MCF 10A (cell line): ENCODE measurements at regions not wholly inside any gene's neighbourhood (a gene's known extent, or its start where the extent isn't known, plus 50 kb on each side); places are given as distances from the start of the nearest gene placed in this dataset.

Source experiments
- BruUV-seq: library from RNA; stranded (reverse); fragments of 400-500 nt; replicated peaks from 2 replicates; lab custom pipeline; 2021; lab: Mats Ljungman, UMichigan
- CTCF ChIA-PET: fragments of 300-600 bp; sonication (Branson Sonifier 250); formaldehyde crosslinking; extraction: SDS; loops from one replicate; lab custom pipeline; 2021; ENCODE audit warnings: antibody characterized with exemption, inconsistent platforms; lab: Yijun Ruan, JAX
- POLR2A ChIA-PET: fragments of 300-600, 350-650 bp; sonication (Branson Sonifier 250); formaldehyde crosslinking; extraction: SDS; loops from one replicate; lab custom pipeline; 2020; ENCODE audit warnings: antibody characterized with exemption, inconsistent platforms; lab: Yijun Ruan, JAX
- DNase-seq: peaks from one replicate; pipeline ENCODE4 v3.0.0-alpha.2; 2018; ENCODE audit not compliant: unreplicated experiment
- H3K27ac Mint-ChIP-seq: one replicate; pipeline ENCODE4 v1.8.0; 2022; ENCODE audit warnings: mild to moderate bottlenecking, low read depth, mixed read lengths; ENCODE audit not compliant: unreplicated experiment
- H3K27me3 Mint-ChIP-seq: one replicate; pipeline ENCODE4 v1.8.0; 2022; ENCODE audit warnings: mixed read lengths; ENCODE audit not compliant: insufficient read depth, unreplicated experiment
- H3K36me3 Mint-ChIP-seq: one replicate; pipeline ENCODE4 v1.8.0; 2022; ENCODE audit warnings: mild to moderate bottlenecking, moderate library complexity, mixed read lengths; ENCODE audit not compliant: insufficient read depth, unreplicated experiment
- H3K4me1 Mint-ChIP-seq: one replicate; pipeline ENCODE4 v1.8.0; 2022; ENCODE audit warnings: mixed read lengths; ENCODE audit not compliant: insufficient read depth, unreplicated experiment
- H3K4me3 Mint-ChIP-seq: one replicate; pipeline ENCODE4 v1.8.0; 2022; ENCODE audit warnings: mild to moderate bottlenecking, moderate library complexity, mixed read lengths; ENCODE audit not compliant: unreplicated experiment
- H3K9me3 Mint-ChIP-seq: one replicate; pipeline ENCODE4 v1.8.0; 2022; ENCODE audit warnings: mixed read lengths; ENCODE audit not compliant: unreplicated experiment
- intact Hi-C: fragments of 100-400 bp; cut with micrococcal nuclease; formaldehyde crosslinking; loops from 2 replicates; pipeline ENCODE4 v1.14.1; 2022
- TF ChIP-seq, protein P1 (sequence below): fragments of 200-600 bp; IDR thresholded peaks from one replicate; pipeline ENCODE4 v1.8.0; 2022; ENCODE audit warnings: antibody characterized with exemption, mild to moderate bottlenecking; ENCODE audit not compliant: unreplicated experiment

DNA sequence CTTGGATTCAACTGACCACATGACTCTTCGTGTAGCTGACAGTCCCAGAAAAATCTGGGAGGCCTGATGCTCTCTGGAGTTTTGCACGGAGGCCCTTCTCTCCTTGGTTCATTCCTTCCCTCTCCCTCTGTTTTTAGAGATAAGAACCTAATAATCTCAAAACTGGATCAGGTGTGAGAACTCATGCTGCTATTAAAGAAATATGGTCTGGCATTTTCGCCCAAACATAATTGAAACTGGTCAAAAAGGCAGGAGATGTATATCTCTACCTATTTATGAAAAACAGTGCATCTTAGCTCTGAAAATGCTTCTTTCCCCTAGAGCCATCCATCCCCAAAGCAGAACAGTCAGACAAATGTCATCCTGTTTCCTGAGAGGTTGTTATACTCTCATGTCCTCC, 397.5 kb downstream of the PRELID2 start:
- BruUV-seq = no TSS peak
- peaks cover 8% of the 10 kb centered on the region for H3K9me3 Mint-ChIP-seq
- TF ChIP-seq, protein P1, sequence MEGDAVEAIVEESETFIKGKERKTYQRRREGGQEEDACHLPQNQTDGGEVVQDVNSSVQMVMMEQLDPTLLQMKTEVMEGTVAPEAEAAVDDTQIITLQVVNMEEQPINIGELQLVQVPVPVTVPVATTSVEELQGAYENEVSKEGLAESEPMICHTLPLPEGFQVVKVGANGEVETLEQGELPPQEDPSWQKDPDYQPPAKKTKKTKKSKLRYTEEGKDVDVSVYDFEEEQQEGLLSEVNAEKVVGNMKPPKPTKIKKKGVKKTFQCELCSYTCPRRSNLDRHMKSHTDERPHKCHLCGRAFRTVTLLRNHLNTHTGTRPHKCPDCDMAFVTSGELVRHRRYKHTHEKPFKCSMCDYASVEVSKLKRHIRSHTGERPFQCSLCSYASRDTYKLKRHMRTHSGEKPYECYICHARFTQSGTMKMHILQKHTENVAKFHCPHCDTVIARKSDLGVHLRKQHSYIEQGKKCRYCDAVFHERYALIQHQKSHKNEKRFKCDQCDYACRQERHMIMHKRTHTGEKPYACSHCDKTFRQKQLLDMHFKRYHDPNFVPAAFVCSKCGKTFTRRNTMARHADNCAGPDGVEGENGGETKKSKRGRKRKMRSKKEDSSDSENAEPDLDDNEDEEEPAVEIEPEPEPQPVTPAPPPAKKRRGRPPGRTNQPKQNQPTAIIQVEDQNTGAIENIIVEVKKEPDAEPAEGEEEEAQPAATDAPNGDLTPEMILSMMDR = no peak
- no peaks in the 10 kb centered on the region for H3K36me3 Mint-ChIP-seq
- intact Hi-C loops = no loop called here
- no peak overlapping the region for H3K27ac Mint-ChIP-seq
- no peak for DNase-seq
- ChIA-PET CTCF (no interaction called here), POLR2A (no interaction called here)
- no peaks in the 10 kb centered on the region for H3K27me3 Mint-ChIP-seq
- H3K4me1 Mint-ChIP-seq = peaks cover 5% of the 10 kb centered on the region
- H3K4me3 Mint-ChIP-seq = no peak overlapping the region

DNA sequence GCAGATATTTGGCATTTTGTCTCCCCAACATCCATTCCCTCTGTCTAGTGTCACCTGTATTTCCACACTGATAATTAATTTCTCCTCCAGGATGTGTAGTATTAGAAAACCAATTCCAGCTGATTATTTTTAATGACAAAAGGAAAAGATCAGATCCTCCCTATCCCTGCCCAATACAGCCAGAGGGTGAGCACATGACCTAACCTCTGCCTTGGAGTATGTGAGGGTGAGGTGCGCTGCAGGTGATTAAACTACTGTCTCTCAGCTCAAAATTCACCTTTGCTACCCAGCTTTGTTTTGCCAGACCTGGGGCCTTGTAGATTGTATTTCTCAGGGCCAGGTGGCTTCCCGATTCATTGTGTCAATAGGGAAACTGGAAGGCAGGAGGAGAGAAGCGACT, 402.1 kb downstream of the PRELID2 start:
- DNase-seq = no peak
- H3K27me3 Mint-ChIP-seq = no peaks in the 10 kb centered on the region
- TF ChIP-seq, protein P1 = no peak
- H3K9me3 Mint-ChIP-seq = peaks cover 8% of the 10 kb centered on the region
- H3K4me3 Mint-ChIP-seq = no peak overlapping the region
- no peak overlapping the region for H3K27ac Mint-ChIP-seq
- ChIA-PET POLR2A (no interaction called here), CTCF (interaction anchor here (1.1 kb wide), 1 partner anchor 248 kb away, joined by 3 read pairs; no protein-coding TSS in a partner anchor)
- no TSS peak for BruUV-seq
- H3K4me1 Mint-ChIP-seq = peaks cover 5% of the 10 kb centered on the region
- no peaks in the 10 kb centered on the region for H3K36me3 Mint-ChIP-seq
- intact Hi-C loops = no loop called here

DNA sequence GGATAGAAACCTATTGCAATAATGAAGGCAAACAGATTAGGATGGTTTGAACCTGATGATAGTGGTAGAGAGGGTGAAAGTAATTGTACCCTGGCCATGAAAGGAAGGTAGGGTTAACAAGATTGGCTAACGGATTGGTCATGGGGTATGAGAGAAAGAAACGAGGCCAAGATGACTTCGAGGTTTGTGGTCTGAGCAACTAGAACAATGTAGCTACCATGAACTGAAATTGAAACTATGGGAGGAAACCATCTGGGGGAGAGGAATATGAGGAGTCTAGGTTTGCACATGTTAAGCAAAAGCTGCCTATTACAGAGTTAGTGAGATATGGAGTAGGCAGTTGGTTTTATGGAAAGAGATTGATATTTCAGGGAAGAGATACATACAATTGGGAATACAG, 406.0 kb downstream of the PRELID2 start:
- Mint-ChIP-seq H3K36me3 (no peaks in the 10 kb centered on the region), H3K27ac (no peak overlapping the region), H3K4me3 (no peak overlapping the region), H3K9me3 (peaks cover 7% of the 10 kb centered on the region), H3K27me3 (no peaks in the 10 kb centered on the region), H3K4me1 (no peaks in the 10 kb centered on the region)
- TF ChIP-seq, protein P1 = no peak
- intact Hi-C loops = no loop called here
- CTCF ChIA-PET = interaction anchor here (0.6 kb wide), 1 partner anchor 34 kb away, joined by 4 read pairs; no protein-coding TSS in a partner anchor
- POLR2A ChIA-PET = no interaction called here
- no peak for DNase-seq
- no TSS peak for BruUV-seq

DNA sequence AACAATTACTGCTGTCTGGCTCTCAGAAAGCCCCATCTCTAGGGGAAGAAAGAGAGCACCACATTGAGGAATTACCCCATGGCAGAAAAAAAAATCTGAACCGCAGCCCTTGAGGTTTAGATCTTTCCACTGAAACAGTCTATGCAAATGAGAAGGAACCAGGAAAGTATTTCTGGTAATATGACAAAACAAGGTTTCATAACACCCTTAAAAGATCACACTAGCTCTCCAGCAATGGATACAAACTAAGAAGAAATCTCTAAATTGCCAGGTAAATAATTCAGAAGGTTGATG, 427.1 kb downstream of the PRELID2 start:
- Mint-ChIP-seq H3K4me1 (peaks cover 6% of the 10 kb centered on the region), H3K36me3 (no peaks in the 10 kb centered on the region), H3K9me3 (peaks cover 44% of the 10 kb centered on the region), H3K27me3 (no peaks in the 10 kb centered on the region), H3K27ac (no peak overlapping the region), H3K4me3 (no peak overlapping the region)
- no TSS peak for BruUV-seq
- ChIA-PET CTCF (no interaction called here), POLR2A (no interaction called here)
- no peak for DNase-seq
- TF ChIP-seq, protein P1 = no peak
- intact Hi-C loops = no loop called here
